ENCODE measurements at regions not wholly inside any gene's neighbourhood (a gene's known extent, or its start where the extent isn't known, plus 50 kb on each side); places are given as distances from the start of the nearest gene placed in this dataset.

GRCh38 chr12:92528586-92528985, 174.2 kb upstream of the PLEKHG7 start (continued):
- no peak for TF ChIP-seq KLF17 (tag by site-specific recombination; IDR thresholded peaks at IDR 0.05)
- TF ChIP-seq ZSCAN4 (tag by site-specific recombination; IDR thresholded peaks at IDR 0.05) = no peak

GRCh38 chr12:92528097-92528496, 174.7 kb upstream of the PLEKHG7 start:
- no peak for TF ChIP-seq MEIS1 (CRISPR knock-in tag; IDR thresholded peaks at IDR 0.05; ENCODE audit: borderline replicate concordance)
- no peak for TF ChIP-seq TCF7L2 (IDR thresholded peaks at IDR 0.05; ENCODE audit: borderline replicate concordance, low read depth, low read length)
- TF ChIP-seq ZFP69B (tag by site-specific recombination; IDR thresholded peaks at IDR 0.05) = no peak
- peak; percentile 79 for TF ChIP-seq ZNF10 (tag by site-specific recombination; IDR thresholded peaks at IDR 0.05)

GRCh38 chr12:92524489-92524888, 178.3 kb upstream of the PLEKHG7 start:
- ChIA-PET CTCF (no interaction called here), POLR2A (no interaction called here)
- Histone ChIP-seq H3K4me1 (ENCODE audit: control insufficient read depth, insufficient read depth, low read length) (no peaks in the 10 kb centered on the region), H3K9me3 (ENCODE audit: control insufficient read depth, insufficient read depth, low read depth, low read length) (no peaks in the 10 kb centered on the region), H3K4me3 (ENCODE audit: low read depth, low read length) (no peak overlapping the region), H3K27ac (ENCODE audit: extremely low read depth, low read depth, low read length) (no peak overlapping the region), H3K36me3 (ENCODE audit: control insufficient read depth in 2 of 2, insufficient read depth in 1 of 2, low read length in 2 of 2) (no peaks in the 10 kb centered on the region)
- no peak for TF ChIP-seq SP2 (tag by site-specific recombination; IDR thresholded peaks at IDR 0.05)

More at GRCh38 chr12:92528097-92528496, 174.7 kb upstream of the PLEKHG7 start:
- Histone ChIP-seq H3K9me3 (ENCODE audit: control insufficient read depth, insufficient read depth, low read depth, low read length) (no peaks in the 10 kb centered on the region), H3K4me3 (ENCODE audit: low read depth, low read length) (no peak overlapping the region), H3K36me3 (ENCODE audit: control insufficient read depth in 2 of 2, insufficient read depth in 1 of 2, low read length in 2 of 2) (no peaks in the 10 kb centered on the region), H3K27ac (ENCODE audit: extremely low read depth, low read depth, low read length) (no peak overlapping the region), H3K4me1 (ENCODE audit: control insufficient read depth, insufficient read depth, low read length) (no peaks in the 10 kb centered on the region)
- POLR2A ChIA-PET = no interaction called here
- CTCF ChIA-PET = no interaction called here

GRCh38 chr12:92520511-92520910, 182.3 kb upstream of the PLEKHG7 start:
- TF ChIP-seq HOXD13 (CRISPR knock-in tag; IDR thresholded peaks at IDR 0.05; ENCODE audit: borderline replicate concordance) = no peak
- CTCF ChIA-PET = no interaction called here
- Histone ChIP-seq H3K4me1 (ENCODE audit: control insufficient read depth, insufficient read depth, low read length) (no peaks in the 10 kb centered on the region), H3K9me3 (ENCODE audit: control insufficient read depth, insufficient read depth, low read depth, low read length) (no peaks in the 10 kb centered on the region), H3K4me3 (ENCODE audit: low read depth, low read length) (no peak overlapping the region), H3K27ac (ENCODE audit: extremely low read depth, low read depth, low read length) (no peak overlapping the region), H3K36me3 (ENCODE audit: control insufficient read depth in 2 of 2, insufficient read depth in 1 of 2, low read length in 2 of 2) (no peaks in the 10 kb centered on the region)
- POLR2A ChIA-PET = no interaction called here

GRCh38 chr12:92519284-92519683, 183.5 kb upstream of the PLEKHG7 start:
- Histone ChIP-seq H3K4me3 (ENCODE audit: low read depth, low read length) (no peak overlapping the region), H3K9me3 (ENCODE audit: control insufficient read depth, insufficient read depth, low read depth, low read length) (no peaks in the 10 kb centered on the region), H3K27ac (ENCODE audit: extremely low read depth, low read depth, low read length) (no peak overlapping the region), H3K36me3 (ENCODE audit: control insufficient read depth in 2 of 2, insufficient read depth in 1 of 2, low read length in 2 of 2) (no peaks in the 10 kb centered on the region), H3K4me1 (ENCODE audit: control insufficient read depth, insufficient read depth, low read length) (no peaks in the 10 kb centered on the region)
- ChIA-PET CTCF (no interaction called here), POLR2A (interaction anchor here (0.6 kb wide), 1 partner anchor 15 kb away, joined by 3 read pairs; no protein-coding TSS in a partner anchor)
- TF ChIP-seq ZNF155 (tag by site-specific recombination; IDR thresholded peaks at IDR 0.05) = no peak

- no peak overlapping the region for H3K4me3 ChIP-seq (ENCODE audit: low read depth, low read length)
- no peak for TF ChIP-seq ZBTB7A (tag by site-specific recombination; IDR thresholded peaks at IDR 0.05; ENCODE audit: low read depth)
- no peak for TF ChIP-seq IKZF3 (tag by site-specific recombination; IDR thresholded peaks at IDR 0.05)
- TF ChIP-seq YY1 (tag by site-specific recombination; IDR thresholded peaks at IDR 0.05) = no peak
- TF ChIP-seq ZNF610 (tag by site-specific recombination; IDR thresholded peaks at IDR 0.05; ENCODE audit: borderline replicate concordance) = no peak
- no peak for TF ChIP-seq TSHZ1 (tag by site-specific recombination; IDR thresholded peaks at IDR 0.05; ENCODE audit: borderline replicate concordance)
- TF ChIP-seq ZFP41 (tag by site-specific recombination; IDR thresholded peaks at IDR 0.05; ENCODE audit: borderline replicate concordance) = no peak
- TF ChIP-seq ZNF121 (tag by site-specific recombination; IDR thresholded peaks at IDR 0.05) = no peak
- TF ChIP-seq ZNF146 (tag by site-specific recombination; IDR thresholded peaks at IDR 0.05) = no peak
- no peaks in the 10 kb centered on the region for H3K4me1 ChIP-seq (ENCODE audit: control insufficient read depth, insufficient read depth, low read length)
- ChIA-PET CTCF (interaction anchor here (0.6 kb wide), 1 partner anchor 51 kb away, joined by 3 read pairs; no protein-coding TSS in a partner anchor), POLR2A (no interaction called here)
- no peaks in the 10 kb centered on the region for H3K36me3 ChIP-seq (ENCODE audit: control insufficient read depth in 2 of 2, insufficient read depth in 1 of 2, low read length in 2 of 2)
- H3K9me3 ChIP-seq (ENCODE audit: control insufficient read depth, insufficient read depth, low read depth, low read length) = no peaks in the 10 kb centered on the region
- H3K27ac ChIP-seq (ENCODE audit: extremely low read depth, low read depth, low read length) = no peak overlapping the region
These were observed 184.7 kb upstream of the PLEKHG7 start for GRCh38 chr12:92518071-92518470.
